Caco-2 (cell line): ENCODE measurements at regions not wholly inside any gene's neighbourhood (a gene's known extent, or its start where the extent isn't known, plus 50 kb on each side); places are given as distances from the start of the nearest gene placed in this dataset.

Source experiments
- BruUV-seq: library from RNA; stranded (reverse); fragments of 400-500 nt; replicated peaks from 2 replicates; lab custom pipeline; 2021; lab: Mats Ljungman, UMichigan
- CTCF ChIA-PET: fragments of 300-600 bp; sonication (Branson Sonifier 250); formaldehyde crosslinking; loops from one replicate; lab custom pipeline; 2022; ENCODE audit warnings: antibody characterized with exemption; lab: Charles Lee
- POLR2A ChIA-PET: fragments of 300-600 bp; sonication (Branson Sonifier 250); formaldehyde crosslinking; loops from one replicate; lab custom pipeline; 2022; ENCODE audit warnings: antibody characterized with exemption; lab: Charles Lee
- DNase-seq, 2 experiments: peaks; one replicate each; pipeline versions ENCODE4 v3.0.0 to v3.0.0-alpha.2; 2020 to 2022
- H3K27me3 ChIP-seq: replicated peaks from 2 replicates; pipeline ENCODE4 v1.6.0; 2011; ENCODE audit warnings: low read length; ENCODE audit not compliant: control insufficient read depth, insufficient read depth
- H3K36me3 ChIP-seq: 2 replicates; pipeline ENCODE4 v1.5.1; 2011; ENCODE audit warnings: low read length; ENCODE audit not compliant: control insufficient read depth, insufficient read depth
- H3K4me1 ChIP-seq: fragments of 250-450 bp; sonication (Bioruptor Pico); 2 replicates; pipeline ENCODE4 v1.5.1; 2020; ENCODE audit warnings: mild to moderate bottlenecking
- H3K4me3 ChIP-seq: 2 replicates; pipeline ENCODE4 v1.5.1; 2011; ENCODE audit warnings: low read depth, mild to moderate bottlenecking, control low read depth, low read length
- H3K9me3 ChIP-seq: fragments of 250-450 bp; sonication (Bioruptor Pico); 2 replicates; pipeline ENCODE4 v1.5.1; 2020; ENCODE audit warnings: mild to moderate bottlenecking, moderate library complexity
- H3K27ac Mint-ChIP-seq: one replicate; pipeline ENCODE4 v1.8.0; 2022; ENCODE audit warnings: mixed read lengths; ENCODE audit not compliant: unreplicated experiment
- H3K27me3 Mint-ChIP-seq: one replicate; pipeline ENCODE4 v1.8.0; 2022; ENCODE audit warnings: mixed read lengths; ENCODE audit not compliant: insufficient read depth, unreplicated experiment
- H3K36me3 Mint-ChIP-seq: one replicate; pipeline ENCODE4 v1.8.0; 2022; ENCODE audit warnings: mild to moderate bottlenecking, mixed read lengths; ENCODE audit not compliant: insufficient read depth, unreplicated experiment
- H3K4me1 Mint-ChIP-seq: one replicate; pipeline ENCODE4 v1.8.0; 2022; ENCODE audit warnings: low read depth, mixed read lengths; ENCODE audit not compliant: unreplicated experiment
- H3K4me3 Mint-ChIP-seq: one replicate; pipeline ENCODE4 v1.8.0; 2022; ENCODE audit warnings: mild to moderate bottlenecking, moderate library complexity, mixed read lengths; ENCODE audit not compliant: unreplicated experiment
- H3K9me3 Mint-ChIP-seq: one replicate; pipeline ENCODE4 v1.8.0; 2022; ENCODE audit warnings: mixed read lengths; ENCODE audit not compliant: unreplicated experiment
- intact Hi-C: fragments of 100-400 bp; cut with micrococcal nuclease; formaldehyde crosslinking; loops from one replicate; pipeline ENCODE4 v1.10.0; 2022; ENCODE audit not compliant: unreplicated experiment
- TF ChIP-seq, protein P1 (sequence below), 2 experiments: fragments of 200-600 bp in 1 of 2; IDR thresholded peaks; 1 replicate in 1 of 2; 2 replicates in 1 of 2; pipeline versions ENCODE4 v1.5.1 to v1.8.0; 2011 to 2022; ENCODE audit warnings: antibody characterized with exemption in 1 of 2, control low read depth in 1 of 2, inconsistent platforms in 1 of 2, low read depth in 1 of 2, low read length in 1 of 2, mild to moderate bottlenecking in 1 of 2, moderate library complexity in 1 of 2; ENCODE audit not compliant: insufficient read depth in 1 of 2, severe bottlenecking in 1 of 2, unreplicated experiment in 1 of 2

DNA sequence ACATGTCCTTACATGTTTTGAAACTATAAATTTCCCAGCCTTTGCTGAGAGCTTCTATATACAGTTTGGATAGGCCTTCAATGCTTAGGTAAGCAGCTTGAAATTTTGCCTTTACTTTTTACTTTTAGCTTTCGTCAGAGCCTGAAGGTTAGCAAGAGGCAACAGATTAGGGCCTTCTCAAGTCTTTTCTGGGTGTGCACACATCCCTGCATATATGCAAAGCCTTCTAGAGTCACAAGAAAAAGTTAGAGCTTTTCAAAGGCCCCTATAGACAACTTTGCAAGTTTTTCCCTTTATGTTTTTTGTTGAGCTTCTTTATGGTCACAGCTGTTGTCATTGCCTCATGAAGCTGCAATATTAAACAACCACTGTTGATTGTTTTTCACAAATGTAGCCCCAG lies 778.4 kb downstream of the GALC start:
- H3K27me3 ChIP-seq, result no peaks in the 10 kb centered on the region
- Mint-ChIP-seq H3K9me3 (no peaks in the 10 kb centered on the region), H3K4me3 (no peak overlapping the region), H3K36me3 (no peaks in the 10 kb centered on the region), H3K27me3 (no peaks in the 10 kb centered on the region), H3K4me1 (no peaks in the 10 kb centered on the region), H3K27ac (no peak overlapping the region)
- H3K4me3 ChIP-seq, result no peak overlapping the region
- no peaks in the 10 kb centered on the region for H3K36me3 ChIP-seq
- TF ChIP-seq, protein P1, sequence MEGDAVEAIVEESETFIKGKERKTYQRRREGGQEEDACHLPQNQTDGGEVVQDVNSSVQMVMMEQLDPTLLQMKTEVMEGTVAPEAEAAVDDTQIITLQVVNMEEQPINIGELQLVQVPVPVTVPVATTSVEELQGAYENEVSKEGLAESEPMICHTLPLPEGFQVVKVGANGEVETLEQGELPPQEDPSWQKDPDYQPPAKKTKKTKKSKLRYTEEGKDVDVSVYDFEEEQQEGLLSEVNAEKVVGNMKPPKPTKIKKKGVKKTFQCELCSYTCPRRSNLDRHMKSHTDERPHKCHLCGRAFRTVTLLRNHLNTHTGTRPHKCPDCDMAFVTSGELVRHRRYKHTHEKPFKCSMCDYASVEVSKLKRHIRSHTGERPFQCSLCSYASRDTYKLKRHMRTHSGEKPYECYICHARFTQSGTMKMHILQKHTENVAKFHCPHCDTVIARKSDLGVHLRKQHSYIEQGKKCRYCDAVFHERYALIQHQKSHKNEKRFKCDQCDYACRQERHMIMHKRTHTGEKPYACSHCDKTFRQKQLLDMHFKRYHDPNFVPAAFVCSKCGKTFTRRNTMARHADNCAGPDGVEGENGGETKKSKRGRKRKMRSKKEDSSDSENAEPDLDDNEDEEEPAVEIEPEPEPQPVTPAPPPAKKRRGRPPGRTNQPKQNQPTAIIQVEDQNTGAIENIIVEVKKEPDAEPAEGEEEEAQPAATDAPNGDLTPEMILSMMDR (IDR thresholded peaks at IDR 0.05; ENCODE audit: insufficient read depth in 1 of 2, low read depth in 1 of 2, low read length in 1 of 2, severe bottlenecking in 1 of 2, unreplicated experiment in 1 of 2), result no peak
- intact Hi-C loops, result no loop called here
- ChIA-PET CTCF (no interaction called here), POLR2A (no interaction called here)
- no peaks in the 10 kb centered on the region for H3K4me1 ChIP-seq
- BruUV-seq, result no TSS peak
- DNase-seq, result no peak
- H3K9me3 ChIP-seq, result no peaks in the 10 kb centered on the region

DNA sequence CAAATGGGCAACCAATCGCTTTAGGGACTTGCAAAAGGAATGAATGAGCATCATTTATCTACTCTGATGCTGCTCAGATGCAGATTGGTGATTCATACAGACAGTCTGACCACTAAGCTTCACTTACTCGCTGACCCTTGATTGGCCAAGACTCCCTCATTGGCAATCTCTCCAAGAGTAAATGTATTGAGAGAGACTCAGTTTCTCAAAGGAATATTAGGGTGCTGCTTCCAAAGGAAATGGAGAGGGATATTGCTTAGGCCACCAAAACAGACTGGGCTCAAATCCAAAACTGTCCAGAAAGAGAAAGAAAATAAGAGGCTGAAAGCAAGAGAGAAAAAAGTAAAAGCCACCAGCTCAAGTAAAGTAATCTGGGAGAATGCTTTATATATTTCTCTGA lies 785.2 kb downstream of the GALC start:
- Histone ChIP-seq H3K4me3 (no peak overlapping the region), H3K27me3 (no peaks in the 10 kb centered on the region), H3K4me1 (0 out of 2 replicates have a peak, but pooled peaks cover 6% of the 10 kb centered on the region), H3K36me3 (no peaks in the 10 kb centered on the region), H3K9me3 (no peaks in the 10 kb centered on the region; the same call in 1 of the 2 replicates)
- intact Hi-C loops, result no loop called here
- Mint-ChIP-seq H3K4me3 (no peak overlapping the region), H3K9me3 (no peaks in the 10 kb centered on the region), H3K27me3 (no peaks in the 10 kb centered on the region), H3K4me1 (no peaks in the 10 kb centered on the region), H3K27ac (no peak overlapping the region), H3K36me3 (no peaks in the 10 kb centered on the region)
- no TSS peak for BruUV-seq
- POLR2A ChIA-PET, result no interaction called here
- TF ChIP-seq, protein P1 (IDR thresholded peaks at IDR 0.05; ENCODE audit: insufficient read depth in 1 of 2, low read depth in 1 of 2, low read length in 1 of 2, severe bottlenecking in 1 of 2, unreplicated experiment in 1 of 2), result no peak
- DNase-seq, result no peak
- CTCF ChIA-PET, result no interaction called here

DNA sequence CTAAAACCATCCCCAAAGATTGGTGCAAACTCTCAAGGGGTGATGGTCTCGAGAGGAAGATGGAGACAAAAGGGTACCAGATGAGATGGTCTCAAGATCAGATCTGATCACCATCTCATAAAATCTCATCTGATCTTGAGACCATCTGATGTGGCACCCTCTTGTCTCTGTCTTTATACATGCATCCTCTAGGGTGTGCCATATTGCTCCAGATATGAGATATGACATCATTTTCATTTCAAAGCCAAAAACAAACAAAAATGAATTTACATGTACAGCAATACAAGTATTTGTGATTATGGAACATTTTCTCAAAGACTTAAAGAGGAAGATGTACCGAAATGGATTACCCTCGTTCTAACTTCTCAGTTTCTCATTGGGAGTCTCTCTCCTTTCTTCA lies 787.2 kb downstream of the GALC start:
- Histone ChIP-seq H3K4me3 (no peak overlapping the region), H3K4me1 (0 out of 2 replicates have a peak, but pooled peaks cover 6% of the 10 kb centered on the region), H3K27me3 (no peaks in the 10 kb centered on the region), H3K9me3 (no peaks in the 10 kb centered on the region; the same call in 1 of the 2 replicates), H3K36me3 (no peaks in the 10 kb centered on the region)
- intact Hi-C loops, result no loop called here
- CTCF ChIA-PET, result no interaction called here
- POLR2A ChIA-PET, result no interaction called here
- TF ChIP-seq, protein P1 (IDR thresholded peaks at IDR 0.05; ENCODE audit: insufficient read depth in 1 of 2, low read depth in 1 of 2, low read length in 1 of 2, severe bottlenecking in 1 of 2, unreplicated experiment in 1 of 2), result no peak
- H3K27ac Mint-ChIP-seq, result no peak overlapping the region
- no peak for DNase-seq
- no peaks in the 10 kb centered on the region for H3K36me3 Mint-ChIP-seq
- BruUV-seq, result no TSS peak
- no peak overlapping the region for H3K4me3 Mint-ChIP-seq
- H3K9me3 Mint-ChIP-seq, result no peaks in the 10 kb centered on the region
- H3K4me1 Mint-ChIP-seq, result no peaks in the 10 kb centered on the region
- no peaks in the 10 kb centered on the region for H3K27me3 Mint-ChIP-seq
